IPS-20b (cell line): ENCODE measurements at regions not wholly inside any gene's neighbourhood (a gene's known extent, or its start where the extent isn't known, plus 50 kb on each side); places are given as distances from the start of the nearest gene placed in this dataset.

Experiments used
- H3K27ac ChIP-seq: one replicate; pipeline ENCODE4 v1.5.1; 2013; ENCODE audit warnings: low read length
- H3K27me3 ChIP-seq: 2 replicates; pipeline ENCODE4 v1.6.1; 2013; ENCODE audit warnings: mild to moderate bottlenecking, low read length, inconsistent platforms; ENCODE audit not compliant: insufficient read depth
- H3K36me3 ChIP-seq: 2 replicates; pipeline ENCODE4 v1.6.1; 2013; ENCODE audit warnings: low read depth, mild to moderate bottlenecking, inconsistent platforms, low read length, moderate library complexity; ENCODE audit not compliant: insufficient read depth
- H3K4me1 ChIP-seq: 2 replicates; pipeline ENCODE4 v1.6.1; 2013; ENCODE audit warnings: mild to moderate bottlenecking, control low read depth, inconsistent platforms, low read length, moderate library complexity; ENCODE audit not compliant: insufficient read depth
- H3K4me3 ChIP-seq: 2 replicates; pipeline ENCODE4 v1.5.1; 2013; ENCODE audit warnings: mild to moderate bottlenecking, low read length, inconsistent platforms
- H3K9ac ChIP-seq: 2 replicates; pipeline ENCODE4 v1.6.1; 2013; ENCODE audit warnings: low read depth, mild to moderate bottlenecking, inconsistent platforms, low read length, moderate library complexity
- H3K9me3 ChIP-seq: 2 replicates; pipeline ENCODE4 v1.6.1; 2013; ENCODE audit warnings: mild to moderate bottlenecking, low read depth, low read length, inconsistent platforms; ENCODE audit not compliant: insufficient read depth

DNA sequence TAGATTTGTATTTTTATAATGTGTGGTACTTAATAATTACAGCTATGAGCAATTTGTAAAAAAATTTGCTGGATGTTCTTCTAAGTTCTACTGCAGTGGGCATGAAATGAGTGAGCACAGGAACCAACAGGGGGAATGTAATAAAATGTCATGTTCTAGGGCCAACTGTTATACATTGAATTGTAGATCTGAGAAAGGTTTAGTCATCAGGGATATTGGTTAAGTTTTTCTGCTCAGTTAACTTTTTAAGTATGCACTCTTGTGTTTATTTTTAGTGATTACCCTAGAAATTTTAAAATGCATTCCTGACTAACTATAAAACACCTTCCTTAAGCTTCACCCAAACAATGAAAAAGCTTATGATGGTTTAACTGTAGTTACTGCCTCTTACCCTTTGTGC lies 101.8 kb downstream of the CAND1 start:
- no peak overlapping the region for H3K27ac ChIP-seq
- no peaks in the 10 kb centered on the region for H3K9me3 ChIP-seq
- no peaks in the 10 kb centered on the region for H3K36me3 ChIP-seq
- no peak overlapping the region for H3K9ac ChIP-seq
- no peak overlapping the region for H3K4me3 ChIP-seq
- no peaks in the 10 kb centered on the region for H3K4me1 ChIP-seq
- H3K27me3 ChIP-seq = no peaks in the 10 kb centered on the region

DNA sequence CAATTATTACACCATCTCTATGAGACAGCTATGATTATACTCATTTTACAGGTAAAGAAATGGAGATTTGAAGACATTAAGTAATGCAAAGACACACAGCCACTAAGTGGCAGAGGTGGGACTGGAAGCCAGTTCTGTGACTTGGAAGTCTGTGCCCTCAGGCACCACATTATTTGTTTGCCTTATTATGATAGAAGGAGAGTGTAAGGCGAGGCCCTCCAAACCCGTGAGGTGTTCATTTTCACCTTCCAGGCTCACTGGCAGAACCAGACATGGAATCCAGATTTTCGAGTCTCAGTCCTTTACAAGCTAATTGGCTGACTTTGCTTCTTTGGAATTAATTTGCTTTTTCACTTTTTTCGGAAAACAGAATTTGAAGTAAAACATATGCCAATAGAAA lies 107.9 kb downstream of the CAND1 start:
- H3K36me3 ChIP-seq = no peaks in the 10 kb centered on the region
- no peak overlapping the region for H3K9ac ChIP-seq
- H3K4me1 ChIP-seq = no peaks in the 10 kb centered on the region
- H3K27ac ChIP-seq = no peak overlapping the region
- no peak overlapping the region for H3K4me3 ChIP-seq
- H3K9me3 ChIP-seq = no peaks in the 10 kb centered on the region
- no peaks in the 10 kb centered on the region for H3K27me3 ChIP-seq

DNA sequence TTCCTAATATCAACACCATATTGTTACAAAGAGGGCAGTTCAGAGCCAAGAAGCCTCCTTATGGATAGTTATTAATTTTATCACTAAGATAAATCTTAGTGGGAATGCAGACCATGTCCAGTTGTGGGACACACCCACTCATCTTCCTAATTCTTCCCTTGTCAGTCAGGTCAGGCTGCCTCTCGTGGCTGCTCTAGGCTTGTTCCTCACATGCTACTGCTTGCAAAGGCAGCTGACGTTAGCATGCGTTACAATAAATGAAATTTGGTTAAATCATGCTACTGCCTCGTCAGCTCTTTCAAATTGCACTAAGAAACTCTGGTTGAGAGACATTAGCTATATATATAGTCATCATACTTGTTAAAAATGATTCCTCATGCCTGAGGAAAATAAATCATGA lies 108.4 kb downstream of the CAND1 start:
- Histone ChIP-seq H3K27ac (no peak overlapping the region), H3K27me3 (no peaks in the 10 kb centered on the region), H3K4me3 (no peak overlapping the region), H3K36me3 (no peaks in the 10 kb centered on the region), H3K9me3 (no peaks in the 10 kb centered on the region), H3K9ac (no peak overlapping the region), H3K4me1 (no peaks in the 10 kb centered on the region)

DNA sequence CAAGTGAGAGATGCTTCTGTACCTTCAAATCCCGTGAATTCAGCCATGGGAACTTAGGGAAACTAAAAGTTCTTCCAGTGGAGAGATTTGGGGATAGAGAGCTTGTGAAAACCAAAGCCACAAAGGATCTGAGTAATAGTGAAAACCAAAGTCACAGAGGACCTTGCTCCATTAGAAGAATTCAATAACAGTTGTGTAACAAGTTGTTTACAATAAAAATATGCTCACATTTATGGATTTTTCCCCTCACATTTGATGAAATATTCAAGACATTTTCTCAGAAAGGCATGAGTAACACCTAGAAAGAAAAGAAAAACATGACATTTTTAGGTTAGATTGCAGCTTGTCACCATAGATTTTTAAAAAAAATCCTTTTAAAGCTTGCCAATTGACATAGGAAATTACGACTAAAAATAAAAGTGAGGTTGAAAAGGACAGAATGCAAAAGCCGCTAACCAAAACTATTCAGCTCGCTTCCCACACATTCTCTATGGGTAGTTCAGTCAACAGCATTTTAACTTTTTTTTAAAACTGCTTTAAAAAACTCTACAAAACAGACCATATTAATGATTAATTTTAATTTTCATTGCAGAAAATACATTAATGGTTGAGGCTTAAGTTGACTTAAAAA lies 113.2 kb downstream of the CAND1 start:
- Histone ChIP-seq H3K4me3 (no peak overlapping the region), H3K27me3 (no peaks in the 10 kb centered on the region), H3K36me3 (no peaks in the 10 kb centered on the region), H3K9ac (no peak overlapping the region), H3K27ac (no peak overlapping the region), H3K4me1 (no peaks in the 10 kb centered on the region), H3K9me3 (no peaks in the 10 kb centered on the region)

DNA sequence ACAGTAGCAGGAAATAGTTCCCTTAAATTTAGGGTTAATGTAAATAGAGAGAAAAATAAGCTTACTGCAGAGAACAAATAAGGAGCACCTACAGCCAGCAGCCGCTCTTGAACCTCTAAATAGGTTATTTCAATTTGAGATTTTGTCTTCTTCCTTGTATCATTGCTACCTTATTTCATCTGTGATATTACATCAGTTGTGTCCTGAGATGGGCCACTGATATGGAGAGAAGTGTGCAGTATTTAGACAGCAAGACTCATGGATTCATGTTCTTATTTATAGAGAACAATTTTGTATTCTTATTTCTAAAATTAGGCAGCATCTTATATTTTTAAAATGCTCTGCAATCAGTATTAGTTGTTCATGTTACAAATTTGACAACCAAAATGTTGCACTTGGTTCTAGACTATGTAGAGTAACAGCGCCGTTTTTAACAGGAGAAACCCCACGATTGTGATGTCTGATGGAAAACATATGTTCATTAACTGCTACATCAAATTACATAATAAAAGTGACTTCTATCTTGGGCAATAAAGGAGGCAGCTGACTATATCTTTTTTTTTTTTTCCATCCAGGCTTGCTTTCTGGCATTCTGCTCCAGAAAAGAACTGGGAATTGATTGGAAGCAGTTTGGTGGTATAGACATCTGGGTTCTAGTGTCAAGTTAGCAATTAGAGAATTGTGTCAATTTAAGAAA lies 117.9 kb downstream of the CAND1 start:
- H3K27ac ChIP-seq = no peak overlapping the region
- peaks cover 8% of the 10 kb centered on the region; the same call in 1 of the 2 replicates for H3K4me1 ChIP-seq
- H3K9ac ChIP-seq = no peak overlapping the region

DNA sequence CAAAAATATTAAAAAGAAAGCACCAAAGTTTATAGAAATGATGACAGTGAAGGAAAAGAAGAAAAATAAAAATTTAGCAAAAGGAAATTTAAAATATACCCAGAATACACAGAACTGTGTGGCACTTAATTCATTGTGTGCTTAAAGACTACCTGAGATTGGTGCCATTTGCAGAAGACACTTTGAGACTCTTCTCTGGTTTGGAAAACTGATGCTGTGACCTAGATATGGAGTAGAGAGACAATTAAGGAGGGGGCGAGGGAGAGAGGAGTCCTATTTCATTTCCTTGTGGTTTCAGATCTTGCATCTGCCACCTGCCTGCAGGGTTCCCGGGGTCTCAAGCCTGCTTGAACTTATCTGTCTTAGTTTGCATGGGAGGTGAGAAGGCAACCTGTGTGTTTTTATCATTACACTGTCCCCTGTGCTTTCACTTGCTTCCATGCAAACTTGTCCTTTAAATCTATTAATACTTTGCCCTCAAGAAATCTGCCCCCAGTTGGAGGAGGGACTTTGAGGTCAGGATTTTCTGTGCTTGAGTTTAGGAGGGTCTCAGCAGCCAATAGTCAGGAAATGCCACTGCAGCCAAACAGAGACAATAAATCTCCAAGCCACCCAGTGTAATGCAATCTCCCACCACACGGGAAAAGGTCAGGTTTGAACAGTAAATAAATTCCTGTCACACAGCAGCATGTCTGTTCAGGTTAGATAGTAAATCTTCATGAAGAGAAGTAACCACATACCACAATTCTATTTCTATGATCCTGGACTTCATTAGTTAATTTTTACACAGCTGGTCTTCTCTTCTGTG lies 119.4 kb downstream of the CAND1 start:
- no peak overlapping the region for H3K4me3 ChIP-seq
- H3K9me3 ChIP-seq = no peaks in the 10 kb centered on the region
- no peaks in the 10 kb centered on the region for H3K27me3 ChIP-seq
- H3K4me1 ChIP-seq = peaks cover 8% of the 10 kb centered on the region; the same call in 1 of the 2 replicates
- H3K36me3 ChIP-seq = no peaks in the 10 kb centered on the region
- no peak overlapping the region for H3K9ac ChIP-seq
- no peak overlapping the region for H3K27ac ChIP-seq

More for the DNA sequence above, 117.9 kb downstream of the CAND1 start:
- Histone ChIP-seq H3K36me3 (no peaks in the 10 kb centered on the region), H3K9me3 (no peaks in the 10 kb centered on the region), H3K27me3 (no peaks in the 10 kb centered on the region), H3K4me3 (no peak overlapping the region)

DNA sequence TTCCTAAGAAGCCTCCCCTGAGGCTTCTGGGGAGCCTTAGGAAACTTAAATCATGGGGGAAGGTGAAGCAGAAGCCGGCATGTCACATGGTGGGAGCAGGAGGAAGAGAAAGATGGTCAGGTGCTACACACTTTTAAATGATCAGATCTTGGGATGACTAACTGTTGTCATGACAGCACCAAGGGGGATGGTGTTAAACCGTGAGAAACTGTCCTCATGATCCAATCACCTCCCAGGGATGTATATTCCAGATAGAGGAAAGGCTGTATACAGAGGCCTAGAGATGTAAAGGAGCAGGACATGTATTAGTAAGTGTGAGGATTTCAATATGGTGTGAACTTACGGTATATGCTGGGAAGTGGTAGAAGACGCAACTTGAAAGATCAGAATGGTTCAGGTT lies 121.1 kb downstream of the CAND1 start:
- Histone ChIP-seq H3K9me3 (no peaks in the 10 kb centered on the region), H3K9ac (no peak overlapping the region), H3K4me3 (no peak overlapping the region), H3K4me1 (peaks cover 8% of the 10 kb centered on the region; the same call in 1 of the 2 replicates), H3K36me3 (no peaks in the 10 kb centered on the region), H3K27ac (no peak overlapping the region), H3K27me3 (no peaks in the 10 kb centered on the region)

DNA sequence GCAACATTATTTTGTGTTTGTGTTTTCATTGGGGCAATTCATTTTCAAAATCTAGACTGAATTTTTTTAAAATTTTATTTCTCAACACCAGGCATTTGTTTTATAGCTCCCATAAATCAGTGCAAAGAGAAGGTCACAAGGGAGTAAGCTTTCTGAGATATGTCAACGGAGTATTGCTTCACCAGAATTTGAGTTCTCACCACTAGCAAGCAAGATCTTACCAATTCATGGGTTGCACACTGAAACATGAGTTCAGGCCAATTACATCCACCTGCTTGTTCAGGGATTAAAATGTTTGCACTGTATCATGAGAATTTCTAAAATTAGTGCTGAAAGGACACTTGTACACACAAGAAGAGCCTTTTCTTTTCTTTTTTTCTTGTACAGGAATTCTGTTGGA lies 121.9 kb downstream of the CAND1 start:
- Histone ChIP-seq H3K4me1 (peaks cover 8% of the 10 kb centered on the region; the same call in 1 of the 2 replicates), H3K4me3 (no peak overlapping the region), H3K27me3 (no peaks in the 10 kb centered on the region), H3K27ac (no peak overlapping the region), H3K9ac (no peak overlapping the region), H3K9me3 (no peaks in the 10 kb centered on the region), H3K36me3 (no peaks in the 10 kb centered on the region)

DNA sequence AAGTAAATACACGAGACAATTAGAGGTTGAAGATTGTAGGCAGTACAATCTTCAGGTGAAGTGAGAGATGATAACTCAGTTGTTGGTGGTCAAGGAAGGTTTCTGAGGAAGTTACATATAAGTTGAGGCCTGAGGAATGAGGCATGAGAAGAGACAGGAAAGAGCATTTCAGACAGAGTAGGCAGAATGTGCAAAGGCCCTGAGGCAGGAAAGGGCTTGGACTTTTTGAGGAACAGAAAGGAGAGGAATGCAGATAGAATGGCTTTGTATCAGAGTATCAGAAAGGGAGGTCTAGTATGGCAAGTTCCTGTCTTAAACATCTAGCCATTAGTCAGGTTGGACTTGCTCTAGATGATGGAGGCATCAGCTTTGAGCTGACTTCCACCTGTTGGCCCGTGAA lies 122.5 kb downstream of the CAND1 start:
- no peaks in the 10 kb centered on the region for H3K9me3 ChIP-seq
- no peak overlapping the region for H3K27ac ChIP-seq
- no peak overlapping the region for H3K9ac ChIP-seq
- no peaks in the 10 kb centered on the region for H3K27me3 ChIP-seq
- no peak overlapping the region for H3K4me3 ChIP-seq
- H3K36me3 ChIP-seq = no peaks in the 10 kb centered on the region
- H3K4me1 ChIP-seq = peaks cover 8% of the 10 kb centered on the region; the same call in 1 of the 2 replicates

DNA sequence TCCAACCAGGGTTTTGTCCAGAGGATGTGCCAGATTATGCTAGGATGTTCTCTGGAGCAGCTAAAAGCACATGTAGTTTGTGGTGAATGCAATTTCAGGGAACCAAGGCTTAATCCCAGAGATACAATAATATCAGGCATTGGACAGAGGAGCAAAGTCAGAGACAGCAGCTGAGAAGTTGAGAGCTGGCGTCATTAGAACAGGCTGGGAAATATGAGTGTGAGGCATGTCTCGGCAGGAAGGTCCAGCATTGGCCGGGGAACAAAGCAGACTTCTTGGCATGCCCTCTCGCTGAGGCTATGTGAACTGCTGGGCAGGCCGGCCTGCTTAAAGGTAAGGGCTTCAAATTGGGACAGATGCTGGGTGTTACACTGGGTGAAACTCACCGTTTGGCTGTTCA lies 125.4 kb downstream of the CAND1 start:
- Histone ChIP-seq H3K9me3 (no peaks in the 10 kb centered on the region), H3K9ac (no peak overlapping the region), H3K27ac (no peak overlapping the region), H3K4me3 (no peak overlapping the region), H3K36me3 (no peaks in the 10 kb centered on the region), H3K27me3 (no peaks in the 10 kb centered on the region), H3K4me1 (no peaks in the 10 kb centered on the region)

DNA sequence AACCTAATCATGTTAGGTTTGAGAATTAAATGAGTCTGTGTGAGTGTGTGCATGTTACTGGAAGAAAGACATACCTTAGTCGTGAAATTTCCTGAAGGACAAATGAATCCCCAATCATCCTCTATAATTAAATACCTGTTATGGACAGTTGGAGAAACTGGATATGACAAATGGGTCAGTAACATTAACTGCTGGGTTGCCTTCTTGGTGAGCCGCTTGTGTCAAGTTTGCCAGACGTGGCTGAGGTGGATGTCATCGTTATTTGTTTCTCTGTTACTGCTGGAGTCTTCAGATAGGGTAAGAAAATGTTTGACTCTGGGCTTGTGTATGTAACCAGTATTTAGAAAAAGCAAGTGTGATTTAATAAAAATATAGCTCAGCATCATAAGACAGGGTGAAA lies 131.6 kb downstream of the CAND1 start:
- Histone ChIP-seq H3K4me1 (no peaks in the 10 kb centered on the region), H3K4me3 (no peak overlapping the region), H3K9me3 (no peaks in the 10 kb centered on the region), H3K27ac (no peak overlapping the region), H3K36me3 (no peaks in the 10 kb centered on the region), H3K27me3 (no peaks in the 10 kb centered on the region), H3K9ac (no peak overlapping the region)

DNA sequence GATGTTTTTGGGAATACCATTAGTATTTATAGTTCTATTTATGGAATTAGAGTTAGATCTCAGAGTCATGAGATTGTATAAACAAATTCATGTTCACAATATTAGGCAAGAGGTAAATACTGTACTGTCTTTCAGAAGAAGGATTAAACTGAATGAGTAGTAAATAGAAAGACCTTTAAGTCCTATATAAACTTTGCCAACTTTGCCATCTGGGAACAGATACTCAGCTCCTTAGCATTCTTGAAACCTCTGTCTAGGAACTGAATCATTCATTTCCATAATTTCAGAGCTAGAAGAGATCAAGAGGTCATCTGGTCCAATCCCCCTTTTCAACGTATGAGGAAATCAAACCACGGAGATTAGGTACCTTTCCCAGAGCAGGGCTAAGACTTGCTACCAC lies 141.1 kb downstream of the CAND1 start:
- Histone ChIP-seq H3K36me3 (no peaks in the 10 kb centered on the region), H3K9ac (no peak overlapping the region), H3K27me3 (no peaks in the 10 kb centered on the region), H3K27ac (no peak overlapping the region), H3K4me3 (no peak overlapping the region), H3K9me3 (no peaks in the 10 kb centered on the region), H3K4me1 (peaks cover 18% of the 10 kb centered on the region)
